Retinal pigment epithelial cell (primary cell): ENCODE measurements at regions not wholly inside any gene's neighbourhood (a gene's known extent, or its start where the extent isn't known, plus 50 kb on each side); places are given as distances from the start of the nearest gene placed in this dataset.

Source experiments
- DNase-seq: peaks from one replicate; pipeline ENCODE4 v3.0.0-alpha.2; 2010; ENCODE audit warnings: low read depth
- H3K4me3 ChIP-seq: 2 replicates; pipeline ENCODE4 v1.5.1; 2011; ENCODE audit warnings: mild to moderate bottlenecking, low read length, control low read depth, moderate library complexity
- TF ChIP-seq, protein P1 (sequence below): conservative IDR thresholded peaks from 2 replicates; pipeline ENCODE4 v1.5.1; 2011; ENCODE audit warnings: low read depth, low read length, control low read depth, inconsistent platforms

DNA sequence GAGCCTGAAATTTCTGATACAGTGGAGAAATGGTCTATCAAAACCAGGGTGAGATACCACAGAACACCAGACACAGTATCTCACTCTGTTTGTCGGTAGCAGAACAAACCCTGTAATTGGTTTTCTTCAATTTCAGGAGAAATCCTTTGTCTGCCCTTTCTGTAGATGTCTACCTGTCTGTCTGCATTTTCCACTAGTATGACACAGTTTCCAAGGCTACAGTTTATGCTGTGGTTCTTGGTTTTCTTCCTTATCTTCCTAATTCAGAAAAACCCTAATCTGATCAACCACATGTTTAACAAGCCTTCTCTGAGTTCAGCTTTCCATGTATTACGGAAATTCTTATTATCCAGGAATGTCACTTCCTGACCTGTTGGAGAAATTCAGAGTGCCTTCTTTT is 70.8 kb downstream of the SCN11A start:
- H3K4me3 ChIP-seq: no peak overlapping the region
- no peak for DNase-seq
- TF ChIP-seq, protein P1, sequence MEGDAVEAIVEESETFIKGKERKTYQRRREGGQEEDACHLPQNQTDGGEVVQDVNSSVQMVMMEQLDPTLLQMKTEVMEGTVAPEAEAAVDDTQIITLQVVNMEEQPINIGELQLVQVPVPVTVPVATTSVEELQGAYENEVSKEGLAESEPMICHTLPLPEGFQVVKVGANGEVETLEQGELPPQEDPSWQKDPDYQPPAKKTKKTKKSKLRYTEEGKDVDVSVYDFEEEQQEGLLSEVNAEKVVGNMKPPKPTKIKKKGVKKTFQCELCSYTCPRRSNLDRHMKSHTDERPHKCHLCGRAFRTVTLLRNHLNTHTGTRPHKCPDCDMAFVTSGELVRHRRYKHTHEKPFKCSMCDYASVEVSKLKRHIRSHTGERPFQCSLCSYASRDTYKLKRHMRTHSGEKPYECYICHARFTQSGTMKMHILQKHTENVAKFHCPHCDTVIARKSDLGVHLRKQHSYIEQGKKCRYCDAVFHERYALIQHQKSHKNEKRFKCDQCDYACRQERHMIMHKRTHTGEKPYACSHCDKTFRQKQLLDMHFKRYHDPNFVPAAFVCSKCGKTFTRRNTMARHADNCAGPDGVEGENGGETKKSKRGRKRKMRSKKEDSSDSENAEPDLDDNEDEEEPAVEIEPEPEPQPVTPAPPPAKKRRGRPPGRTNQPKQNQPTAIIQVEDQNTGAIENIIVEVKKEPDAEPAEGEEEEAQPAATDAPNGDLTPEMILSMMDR: no peak

DNA sequence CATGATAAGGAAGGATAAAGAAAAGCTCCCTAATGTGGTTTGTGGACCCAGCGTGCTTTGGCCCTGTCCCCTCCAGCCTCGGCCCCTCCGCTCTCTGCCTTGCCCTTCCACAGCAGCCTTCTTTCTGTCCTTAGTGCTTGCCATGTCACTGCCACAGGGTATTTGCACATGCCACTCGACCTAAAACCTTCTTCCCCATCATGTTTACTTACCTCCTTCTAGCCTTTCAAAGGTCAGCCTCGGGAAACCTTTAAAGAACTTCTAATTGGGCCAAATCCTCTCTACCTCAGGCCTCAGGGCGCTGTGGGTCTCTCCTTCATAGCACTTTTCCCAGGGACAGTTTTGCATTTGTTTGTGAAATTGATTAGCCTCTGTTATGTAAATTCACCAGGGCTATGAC is 73.0 kb downstream of the SCN11A start:
- H3K4me3 ChIP-seq: no peak overlapping the region
- no peak for DNase-seq
- TF ChIP-seq, protein P1: no peak

DNA sequence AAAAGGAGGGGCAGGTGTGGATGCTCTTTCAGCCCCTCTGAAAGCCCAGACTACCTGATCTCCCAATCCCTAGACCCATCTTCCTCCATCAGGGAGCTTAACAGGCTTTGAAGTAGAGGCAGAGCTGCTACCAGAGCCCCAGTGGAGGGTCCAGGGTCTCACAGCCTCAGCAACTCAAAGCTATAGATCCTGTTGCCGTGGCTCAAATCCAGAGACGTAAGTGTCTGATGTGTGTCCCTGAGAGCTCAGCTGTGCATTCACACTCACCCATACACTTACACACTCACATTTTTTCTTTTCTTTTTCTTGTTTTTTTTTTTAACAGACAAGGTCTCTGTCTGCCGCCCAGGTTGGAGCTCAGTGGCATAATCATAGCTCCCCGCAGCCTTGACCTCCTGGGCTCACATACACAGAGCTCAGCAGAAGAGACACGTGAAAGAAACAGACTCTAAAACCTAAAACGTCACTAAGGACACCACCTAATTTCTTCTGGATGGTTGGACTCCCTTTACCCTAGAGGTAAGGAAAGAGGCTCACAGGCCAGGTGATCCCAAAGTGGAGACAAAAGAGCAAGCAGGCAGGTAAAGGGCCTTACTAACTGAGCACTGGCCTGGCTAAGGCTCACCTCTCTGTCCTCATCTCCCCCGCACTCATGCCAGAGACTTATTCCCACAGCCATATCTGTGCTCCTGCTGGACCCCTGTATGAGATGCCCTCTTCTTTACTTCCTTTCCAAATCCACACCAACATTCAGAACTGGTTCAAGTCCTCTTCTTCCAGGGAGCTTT is 80.7 kb downstream of the SCN11A start:
- H3K4me3 ChIP-seq: no peak overlapping the region
- DNase-seq: no peak
- TF ChIP-seq, protein P1: no peak

DNA sequence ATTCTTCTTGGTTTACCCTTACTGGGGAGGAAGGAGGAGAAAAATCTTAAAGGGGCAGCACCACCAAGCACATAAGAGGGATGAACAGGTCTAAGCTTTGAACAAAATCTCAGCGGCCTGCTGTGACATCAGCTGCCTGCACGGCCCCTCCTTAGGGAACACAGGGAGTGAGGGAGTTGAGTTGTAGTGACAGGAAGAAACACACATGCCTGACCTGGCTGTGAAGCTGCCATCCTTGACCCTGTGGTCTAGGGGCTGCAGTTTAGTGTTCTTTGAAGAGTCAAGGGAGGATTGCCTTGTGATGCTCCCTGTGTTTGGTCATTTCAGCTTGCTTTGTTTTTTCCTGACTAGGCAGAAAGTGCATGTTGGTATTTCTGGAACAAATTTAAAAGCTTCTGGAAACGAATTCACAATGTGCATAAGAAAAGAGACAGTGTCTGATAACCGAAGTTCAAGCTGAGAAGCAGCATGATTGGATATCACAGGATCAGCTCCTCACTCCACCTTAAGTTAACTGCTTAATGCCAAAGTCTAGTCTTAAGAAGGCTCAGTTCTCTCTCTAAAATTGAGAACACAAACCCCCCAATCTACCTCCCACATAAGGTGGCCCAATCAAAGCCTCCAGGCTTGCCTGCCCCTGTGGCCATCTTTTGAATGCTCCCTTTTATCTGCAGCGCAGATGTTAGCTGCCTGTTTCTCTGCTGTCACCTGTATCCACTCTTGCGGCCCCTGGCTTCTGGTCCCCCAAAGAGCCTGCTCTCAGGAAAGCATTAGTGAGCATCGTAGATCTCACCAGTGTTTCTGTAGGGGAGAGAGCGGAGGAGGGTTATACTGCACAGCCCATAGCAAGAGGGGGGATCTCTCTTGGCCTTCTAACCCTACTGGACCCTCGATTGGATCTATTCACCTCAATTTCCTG is 82.2 kb downstream of the SCN11A start:
- H3K4me3 ChIP-seq: no peak overlapping the region
- DNase-seq: no peak
- TF ChIP-seq, protein P1: no peak

DNA sequence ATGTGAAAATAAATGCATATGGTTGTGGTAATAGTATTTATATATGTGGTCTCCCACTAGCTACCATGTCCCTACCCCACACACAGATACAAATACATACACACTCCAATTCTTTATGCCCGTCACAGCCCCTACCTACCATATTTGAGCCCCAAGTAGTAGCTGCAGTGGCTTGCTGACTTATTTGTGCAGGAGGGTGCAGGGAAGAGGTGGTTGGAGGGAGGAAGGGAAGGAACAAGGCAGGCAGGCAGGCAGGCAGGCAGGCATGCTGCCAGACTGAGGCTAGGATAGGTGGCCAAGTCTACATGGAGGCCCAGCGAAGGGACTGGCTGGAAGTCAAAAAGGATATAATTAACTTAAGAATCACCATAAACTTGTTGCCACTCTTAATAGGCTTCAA is 82.9 kb downstream of the SCN11A start:
- no peak for DNase-seq
- TF ChIP-seq, protein P1: no peak
- no peak overlapping the region for H3K4me3 ChIP-seq

DNA sequence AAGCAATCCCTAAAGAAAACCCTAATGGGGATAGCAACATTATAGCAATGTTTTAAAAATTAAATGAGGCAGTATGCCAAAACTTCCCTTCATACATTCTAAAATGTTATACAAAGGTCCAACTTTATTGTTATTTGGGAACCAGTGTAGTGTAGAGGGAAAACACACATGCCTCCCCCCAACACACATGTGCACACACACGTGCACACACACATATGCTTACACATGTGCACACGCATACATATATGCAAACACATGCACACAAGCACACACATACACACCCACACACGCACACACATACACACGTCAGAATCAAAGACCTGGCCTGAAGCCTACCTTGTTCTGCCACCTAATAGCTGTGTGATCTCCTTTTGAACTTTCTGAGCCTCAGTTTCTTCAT is 83.3 kb downstream of the SCN11A start:
- H3K4me3 ChIP-seq: no peak overlapping the region
- TF ChIP-seq, protein P1: no peak
- no peak for DNase-seq
